Islet precursor cell (in vitro differentiated cells): ENCODE measurements at regions not wholly inside any gene's neighbourhood (a gene's known extent, or its start where the extent isn't known, plus 50 kb on each side); places are given as distances from the start of the nearest gene placed in this dataset.
"Not testable (repeated sequence)": the region's sequence is repeated elsewhere in the genome, so short reads cannot be mapped to it uniquely, and the experiment has no call there.

Experiments
- DNase-seq: peaks from one replicate; pipeline ENCODE4 v3.0.0-alpha.2; 2018

- DNase-seq, result not testable (repeated sequence)
These were observed 50.3 kb upstream of the CYP2B6 start for GRCh38 chr19:40940771-40941170.

GRCh38 chr19:40938007-40938406, 53.1 kb upstream of the CYP2B6 start:
- DNase-seq, result peak; percentile 21

- DNase-seq, result peak; percentile 4
These were observed 54.3 kb upstream of the CYP2B6 start for GRCh38 chr19:40936755-40937154.

GRCh38 chr19:40933025-40933424, 51.0 kb upstream of the CYP2A7 start:
- DNase-seq, result peak; percentile 68

- peak; percentile 29 for DNase-seq
These were observed 50.3 kb upstream of the CYP2A7 start for GRCh38 chr19:40932008-40932959.
